Smooth muscle cell (in vitro differentiated cells): ENCODE measurements at regions not wholly inside any gene's neighbourhood (a gene's known extent, or its start where the extent isn't known, plus 50 kb on each side); places are given as distances from the start of the nearest gene placed in this dataset.

Source experiments
- DNase-seq: peaks from one replicate; lab custom pipeline; 2025; ENCODE audit not compliant: unreplicated experiment; lab: John Stamatoyannopoulos, UW
- H2AFZ ChIP-seq: fragments of 200-600 bp; sonication (generic); 2 replicates; pipeline ENCODE4 v1.6.0; 2016; ENCODE audit warnings: antibody characterized with exemption, low read depth, mild to moderate bottlenecking
- H3F3A ChIP-seq: fragments of 200-600 bp; sonication (generic); 2 replicates; pipeline ENCODE4 v1.6.0; 2017; ENCODE audit warnings: antibody characterized with exemption, low read depth
- H3K27ac ChIP-seq: fragments of 200-600 bp; sonication (generic); 2 replicates; pipeline ENCODE4 v1.5.1; 2016; ENCODE audit warnings: low read depth, mild to moderate bottlenecking
- H3K27me3 ChIP-seq: fragments of 200-600 bp; sonication (generic); 2 replicates; pipeline ENCODE4 v1.6.1; 2016; ENCODE audit warnings: low read depth, mild to moderate bottlenecking
- H3K36me3 ChIP-seq: fragments of 200-600 bp; sonication (generic); 2 replicates; pipeline ENCODE4 v1.5.1; 2016; ENCODE audit warnings: low read depth
- H3K4me1 ChIP-seq: fragments of 200-600 bp; sonication (generic); 2 replicates; pipeline ENCODE4 v1.5.1; 2016; ENCODE audit warnings: low read depth
- H3K4me2 ChIP-seq: fragments of 200-600 bp; sonication (generic); 2 replicates; pipeline ENCODE4 v1.6.0; 2016; ENCODE audit warnings: mild to moderate bottlenecking
- H3K4me3 ChIP-seq: fragments of 200-600 bp; sonication (generic); 2 replicates; pipeline ENCODE4 v1.5.1; 2016; ENCODE audit warnings: mild to moderate bottlenecking
- H3K79me2 ChIP-seq: fragments of 200-600 bp; sonication (generic); 2 replicates; pipeline ENCODE4 v1.6.0; 2016; ENCODE audit warnings: low read depth, mild to moderate bottlenecking
- H3K9ac ChIP-seq: fragments of 200-600 bp; sonication (generic); 2 replicates; pipeline ENCODE4 v1.6.0; 2016; ENCODE audit warnings: low read depth
- H3K9me3 ChIP-seq: fragments of 200-600 bp; sonication (generic); replicated peaks from 2 replicates; pipeline ENCODE4 v1.5.1; 2016; ENCODE audit warnings: low read depth
- H4K20me1 ChIP-seq: fragments of 200-600 bp; sonication (generic); 2 replicates; pipeline ENCODE4 v1.6.0; 2016; ENCODE audit warnings: low read depth
- CTCF ChIP-seq: fragments of 200-600 bp; sonication (generic); IDR thresholded peaks from 2 replicates; pipeline ENCODE4 v1.5.1; 2017; ENCODE audit warnings: borderline replicate concordance, mild to moderate bottlenecking, antibody characterized with exemption; ENCODE audit not compliant: insufficient read depth, poor library complexity, severe bottlenecking
- WGBS: methylation state at CpG from one replicate; pipeline ENCODE4 v1.1.7; 2016; ENCODE audit warnings: low lambda C conversion rate; 5-methylcytosine and 5-hydroxymethylcytosine counted together

GRCh38 chr18:67966224-67966623 lies 449.7 kb upstream of the DSEL start:
- WGBS = 86% methylated on average over 1 of the region's 1 CpG
- Histone ChIP-seq H3K4me3 (no peak overlapping the region), H3K79me2 (no peaks in the 10 kb centered on the region), H2AFZ (no peak overlapping the region), H3K9me3 (no peaks in the 10 kb centered on the region), H3F3A (no peaks in the 10 kb centered on the region), H3K27ac (no peak overlapping the region), H3K4me2 (no peak overlapping the region), H3K27me3 (no peaks in the 10 kb centered on the region), H3K9ac (no peak overlapping the region), H3K4me1 (no peaks in the 10 kb centered on the region), H4K20me1 (no peaks in the 10 kb centered on the region), H3K36me3 (no peaks in the 10 kb centered on the region)
- TF ChIP-seq CTCF = no peak
- DNase-seq = no peak

- Histone ChIP-seq H3K4me2 (no peak overlapping the region), H3K9me3 (no peaks in the 10 kb centered on the region), H3K4me1 (no peaks in the 10 kb centered on the region), H4K20me1 (no peaks in the 10 kb centered on the region), H3K9ac (no peak overlapping the region), H3K79me2 (no peaks in the 10 kb centered on the region), H3F3A (no peaks in the 10 kb centered on the region), H3K27me3 (no peaks in the 10 kb centered on the region), H2AFZ (no peak overlapping the region), H3K27ac (no peak overlapping the region), H3K36me3 (no peaks in the 10 kb centered on the region), H3K4me3 (no peak overlapping the region)
- 86% methylated on average over 4 of the region's 4 CpGs for WGBS
- DNase-seq = no peak
- TF ChIP-seq CTCF = no peak
These were observed 447.9 kb upstream of the DSEL start for GRCh38 chr18:67964462-67964861.

GRCh38 chr18:67961701-67962440 lies 445.4 kb upstream of the DSEL start:
- Histone ChIP-seq H3K79me2 (no peaks in the 10 kb centered on the region), H4K20me1 (no peaks in the 10 kb centered on the region), H3K27me3 (no peaks in the 10 kb centered on the region), H3K4me2 (no peak overlapping the region), H3K27ac (no peak overlapping the region), H3F3A (no peaks in the 10 kb centered on the region), H3K4me1 (no peaks in the 10 kb centered on the region), H3K4me3 (no peak overlapping the region), H3K36me3 (no peaks in the 10 kb centered on the region), H3K9ac (no peak overlapping the region), H2AFZ (no peak overlapping the region), H3K9me3 (no peaks in the 10 kb centered on the region)
- no peak for DNase-seq
- 86% methylated on average over 7 of the region's 7 CpGs for WGBS
- TF ChIP-seq CTCF = no peak

- Histone ChIP-seq H2AFZ (no peak overlapping the region), H3K27ac (no peak overlapping the region)
- WGBS = 92% methylated on average over 2 of the region's 2 CpGs
These were observed 441.2 kb upstream of the DSEL start for GRCh38 chr18:67957684-67958083.

More at GRCh38 chr18:67957684-67958083, 441.2 kb upstream of the DSEL start:
- no peaks in the 10 kb centered on the region for H3K9me3 ChIP-seq
- no peaks in the 10 kb centered on the region for H3K27me3 ChIP-seq
- no peak for TF ChIP-seq CTCF
- H4K20me1 ChIP-seq = no peaks in the 10 kb centered on the region
- DNase-seq = no peak
- H3F3A ChIP-seq = no peaks in the 10 kb centered on the region
- H3K4me2 ChIP-seq = no peak overlapping the region
- H3K4me1 ChIP-seq = no peaks in the 10 kb centered on the region
- H3K9ac ChIP-seq = no peak overlapping the region
- no peak overlapping the region for H3K4me3 ChIP-seq
- no peaks in the 10 kb centered on the region for H3K36me3 ChIP-seq
- no peaks in the 10 kb centered on the region for H3K79me2 ChIP-seq
